ENCODE measurements at regions not wholly inside any gene's neighbourhood (a gene's known extent, or its start where the extent isn't known, plus 50 kb on each side); places are given as distances from the start of the nearest gene placed in this dataset.

DNA sequence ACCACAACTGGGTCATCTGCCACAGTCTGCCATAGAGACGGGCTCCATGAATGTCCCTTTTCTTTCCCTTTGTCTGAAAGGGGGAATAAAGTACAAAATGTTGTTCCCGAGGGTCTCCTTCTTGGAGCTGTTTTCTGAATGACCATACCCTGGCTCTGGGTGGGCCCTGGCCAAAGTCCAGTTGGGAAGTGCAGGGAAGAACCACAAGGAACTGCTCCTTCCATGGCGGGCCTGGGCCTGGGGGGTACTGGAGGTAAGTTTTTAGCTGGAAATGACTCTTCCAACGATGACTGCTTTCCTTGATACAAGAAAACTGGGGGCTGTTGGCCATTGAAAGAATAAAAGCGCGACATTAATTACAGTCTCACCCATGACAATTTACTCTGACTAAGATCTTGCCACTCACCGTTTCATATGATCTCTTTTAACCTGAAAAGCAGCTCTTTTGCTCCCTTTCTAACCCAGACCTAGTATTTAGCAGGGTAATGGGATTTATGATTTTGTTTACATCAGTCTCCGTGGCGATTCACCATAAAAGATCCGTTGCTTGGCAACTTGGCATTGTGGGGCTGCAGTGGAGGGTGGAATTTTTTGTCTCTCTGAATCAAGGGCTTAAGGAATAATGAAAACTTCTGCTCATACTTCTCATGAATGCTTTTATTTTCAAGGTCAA is 89.2 kb upstream of the PTCH1 start:
- no CpG with 5 or more reads among the region's 10 CpGs for WGBS, 2 experiments (ENCODE audit: extremely low coverage in 2 of 2, insufficient read length in 1 of 2)
- H3K27ac ChIP-seq (ENCODE audit: insufficient read depth, low read length): no peak overlapping the region
- DNase-seq (no peak), ATAC-seq (ENCODE audit: low read depth) (no peak)
- no peak overlapping the region for H3K9ac ChIP-seq (ENCODE audit: low read depth, low read length)
- no peaks in the 10 kb centered on the region for H3K9me3 ChIP-seq (ENCODE audit: control insufficient read depth, insufficient read depth, low read length)
- no peak overlapping the region for H4K5ac ChIP-seq (ENCODE audit: low read depth, low read length)
- no peak overlapping the region for H2BK120ac ChIP-seq (ENCODE audit: low read depth, low read length)
- in situ Hi-C loops (cut with MboI; ENCODE audit: low sequenced_read_pairs): no loop called here
- dilution Hi-C loops (cut with HindIII; ENCODE audit: low sequenced_read_pairs, unreplicated experiment): no loop called here
- H3K4me1 ChIP-seq (ENCODE audit: control insufficient read depth, insufficient read depth, low read length): no peaks in the 10 kb centered on the region
- H3K56ac ChIP-seq (ENCODE audit: extremely low read depth, insufficient read depth, low read length): no peak overlapping the region
- no peaks in the 10 kb centered on the region for H3K79me1 ChIP-seq (ENCODE audit: low read depth in 1 of 2, low read length in 2 of 2)
- no peaks in the 10 kb centered on the region; the same call in 1 of the 2 replicates for H3K27me3 ChIP-seq (ENCODE audit: control insufficient read depth, insufficient read depth, low read length)
- ChIA-PET CTCF (interaction anchor here (1.2 kb wide), 1 partner anchor 23 kb away, joined by 3 read pairs; no protein-coding TSS in a partner anchor), POLR2A (ENCODE audit: unreplicated experiment) (no interaction called here)
- no peak overlapping the region for H3K18ac ChIP-seq (ENCODE audit: low read depth, low read length)
- no peak for TF ChIP-seq FOS (IDR thresholded peaks at IDR 0.05; ENCODE audit: low read depth, low read length)
- TF ChIP-seq, protein P1, sequence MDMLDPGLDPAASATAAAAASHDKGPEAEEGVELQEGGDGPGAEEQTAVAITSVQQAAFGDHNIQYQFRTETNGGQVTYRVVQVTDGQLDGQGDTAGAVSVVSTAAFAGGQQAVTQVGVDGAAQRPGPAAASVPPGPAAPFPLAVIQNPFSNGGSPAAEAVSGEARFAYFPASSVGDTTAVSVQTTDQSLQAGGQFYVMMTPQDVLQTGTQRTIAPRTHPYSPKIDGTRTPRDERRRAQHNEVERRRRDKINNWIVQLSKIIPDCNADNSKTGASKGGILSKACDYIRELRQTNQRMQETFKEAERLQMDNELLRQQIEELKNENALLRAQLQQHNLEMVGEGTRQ (IDR thresholded peaks at IDR 0.05; ENCODE audit: low read depth, low read length): no peak
- TF ChIP-seq RCOR1 (IDR thresholded peaks at IDR 0.05; ENCODE audit: insufficient replicate concordance, low read length): no peak
- TF ChIP-seq BHLHE40 (IDR thresholded peaks at IDR 0.05; ENCODE audit: low read depth, low read length): no peak
- TF ChIP-seq MXI1 (IDR thresholded peaks at IDR 0.05; ENCODE audit: borderline replicate concordance, low read depth, low read length): no peak
- no peak for TF ChIP-seq SMC3 (IDR thresholded peaks at IDR 0.05; ENCODE audit: low read depth, low read length)
- no peak for TF ChIP-seq RFX5 (IDR thresholded peaks at IDR 0.05; ENCODE audit: low read depth, low read length)
- TF ChIP-seq, protein P2, sequence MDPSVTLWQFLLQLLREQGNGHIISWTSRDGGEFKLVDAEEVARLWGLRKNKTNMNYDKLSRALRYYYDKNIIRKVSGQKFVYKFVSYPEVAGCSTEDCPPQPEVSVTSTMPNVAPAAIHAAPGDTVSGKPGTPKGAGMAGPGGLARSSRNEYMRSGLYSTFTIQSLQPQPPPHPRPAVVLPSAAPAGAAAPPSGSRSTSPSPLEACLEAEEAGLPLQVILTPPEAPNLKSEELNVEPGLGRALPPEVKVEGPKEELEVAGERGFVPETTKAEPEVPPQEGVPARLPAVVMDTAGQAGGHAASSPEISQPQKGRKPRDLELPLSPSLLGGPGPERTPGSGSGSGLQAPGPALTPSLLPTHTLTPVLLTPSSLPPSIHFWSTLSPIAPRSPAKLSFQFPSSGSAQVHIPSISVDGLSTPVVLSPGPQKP (IDR thresholded peaks at IDR 0.05; ENCODE audit: borderline replicate concordance, low read depth, low read length): no peak
- TF ChIP-seq, protein P3, sequence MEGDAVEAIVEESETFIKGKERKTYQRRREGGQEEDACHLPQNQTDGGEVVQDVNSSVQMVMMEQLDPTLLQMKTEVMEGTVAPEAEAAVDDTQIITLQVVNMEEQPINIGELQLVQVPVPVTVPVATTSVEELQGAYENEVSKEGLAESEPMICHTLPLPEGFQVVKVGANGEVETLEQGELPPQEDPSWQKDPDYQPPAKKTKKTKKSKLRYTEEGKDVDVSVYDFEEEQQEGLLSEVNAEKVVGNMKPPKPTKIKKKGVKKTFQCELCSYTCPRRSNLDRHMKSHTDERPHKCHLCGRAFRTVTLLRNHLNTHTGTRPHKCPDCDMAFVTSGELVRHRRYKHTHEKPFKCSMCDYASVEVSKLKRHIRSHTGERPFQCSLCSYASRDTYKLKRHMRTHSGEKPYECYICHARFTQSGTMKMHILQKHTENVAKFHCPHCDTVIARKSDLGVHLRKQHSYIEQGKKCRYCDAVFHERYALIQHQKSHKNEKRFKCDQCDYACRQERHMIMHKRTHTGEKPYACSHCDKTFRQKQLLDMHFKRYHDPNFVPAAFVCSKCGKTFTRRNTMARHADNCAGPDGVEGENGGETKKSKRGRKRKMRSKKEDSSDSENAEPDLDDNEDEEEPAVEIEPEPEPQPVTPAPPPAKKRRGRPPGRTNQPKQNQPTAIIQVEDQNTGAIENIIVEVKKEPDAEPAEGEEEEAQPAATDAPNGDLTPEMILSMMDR (conservative IDR thresholded peaks at IDR 0.05; ENCODE audit: low read depth, low read length): no peak
- no peak for TF ChIP-seq POLR2A (IDR thresholded peaks at IDR 0.05; ENCODE audit: low read depth, low read length)
- TF ChIP-seq MAFK (IDR thresholded peaks at IDR 0.05; ENCODE audit: low read depth, low read length): no peak
- TF ChIP-seq CHD1 (IDR thresholded peaks at IDR 0.05; ENCODE audit: low read depth, low read length): no peak
- no peak for TF ChIP-seq MAZ (IDR thresholded peaks at IDR 0.05; ENCODE audit: borderline replicate concordance, low read depth, low read length)
- no peak for TF ChIP-seq CEBPB (IDR thresholded peaks at IDR 0.05; ENCODE audit: low read depth, low read length)
- no peak for TF ChIP-seq RAD21 (IDR thresholded peaks at IDR 0.05; ENCODE audit: low read length)
- TF ChIP-seq NFE2L2 (IDR thresholded peaks at IDR 0.05; ENCODE audit: low read depth, low read length): no peak
- H2AK5ac ChIP-seq (ENCODE audit: low read depth, low read length): no peak overlapping the region
- no peak overlapping the region for H2AK9ac ChIP-seq (replicated peaks; ENCODE audit: low read depth, low read length, poor library complexity)
- H4K8ac ChIP-seq (ENCODE audit: low read depth in 2 of 2, low read length in 2 of 2): no peak overlapping the region
- H2BK20ac ChIP-seq (ENCODE audit: low read depth, low read length): no peak overlapping the region
- no peak overlapping the region for H3K4ac ChIP-seq (ENCODE audit: low read depth, low read length)
- no peak overlapping the region for H3K4me2 ChIP-seq (ENCODE audit: low read depth, low read length)
- no peak overlapping the region for H3K14ac ChIP-seq (replicated peaks; ENCODE audit: low read depth, low read length)
- no peak overlapping the region for H2BK5ac ChIP-seq (ENCODE audit: low read depth, low read length, poor library complexity, severe bottlenecking)
- no peaks in the 10 kb centered on the region for H3K9me1 ChIP-seq (ENCODE audit: insufficient read depth, low read length)
- no peak overlapping the region for H4K91ac ChIP-seq (ENCODE audit: insufficient read depth, low read depth, low read length)
- H2AFZ ChIP-seq (replicated peaks; ENCODE audit: low read length, poor library complexity): no peak overlapping the region
- no peaks in the 10 kb centered on the region for H4K20me1 ChIP-seq (ENCODE audit: insufficient read depth, low read length)
- intact Hi-C loops (cut with micrococcal nuclease): no loop called here
- no peak overlapping the region for H3K4me3 ChIP-seq (ENCODE audit: insufficient read depth, low read depth, low read length)
- H2BK15ac ChIP-seq (ENCODE audit: low read depth, low read length): no peak overlapping the region
- no peaks in the 10 kb centered on the region for H3K36me3 ChIP-seq (ENCODE audit: control insufficient read depth, insufficient read depth, low read length)
- no peak overlapping the region for H3K23ac ChIP-seq (ENCODE audit: low read depth, low read length)
- no TSS peak for BruUV-seq (replicated peaks)
